HL-60 (cell line): ENCODE measurements at regions not wholly inside any gene's neighbourhood (a gene's known extent, or its start where the extent isn't known, plus 50 kb on each side); places are given as distances from the start of the nearest gene placed in this dataset.

ENCODE experiments used
- DNase-seq, 2 experiments: peaks; one replicate each; pipeline ENCODE4 v3.0.0-alpha.2; 2010 to 2020; ENCODE audit warnings: low read depth in 1 of 2, low spot score in 1 of 2
- H3K27ac ChIP-seq: fragments of 250-450 bp; sonication (Bioruptor Pico); replicated peaks from 2 replicates; pipeline ENCODE4 v1.5.1; 2020; ENCODE audit warnings: mild to moderate bottlenecking, moderate library complexity
- H3K27me3 ChIP-seq: fragments of 250-450 bp; sonication (Bioruptor Pico); 2 replicates; pipeline ENCODE4 v1.5.1; 2021; ENCODE audit warnings: mild to moderate bottlenecking, moderate library complexity; ENCODE audit not compliant: insufficient read depth, poor library complexity, severe bottlenecking
- H3K4me3 ChIP-seq: replicated peaks from 2 replicates; pipeline ENCODE4 v1.5.1; 2011; ENCODE audit warnings: mild to moderate bottlenecking, control low read depth, low read length; ENCODE audit not compliant: insufficient read depth
- CTCF ChIP-seq: IDR thresholded peaks from one replicate; pipeline ENCODE4 v1.5.1; 2011; ENCODE audit warnings: low read length, control low read depth, inconsistent platforms; ENCODE audit not compliant: insufficient read depth
- GABPA ChIP-seq: IDR thresholded peaks from 2 replicates; pipeline ENCODE4 v1.6.1; 2012; ENCODE audit warnings: low read depth
- POLR2AphosphoS5 ChIP-seq: IDR thresholded peaks from 2 replicates; pipeline ENCODE4 v1.6.1; 2012; ENCODE audit warnings: low read depth
- SPI1 ChIP-seq: IDR thresholded peaks from 2 replicates; pipeline ENCODE4 v1.6.1; 2012; ENCODE audit warnings: low read depth, mild to moderate bottlenecking, borderline replicate concordance
- TF ChIP-seq, protein P1 (sequence below): IDR thresholded peaks from 2 replicates; pipeline ENCODE4 v1.6.1; 2012; ENCODE audit warnings: low read depth; ENCODE audit not compliant: insufficient replicate concordance

DNA sequence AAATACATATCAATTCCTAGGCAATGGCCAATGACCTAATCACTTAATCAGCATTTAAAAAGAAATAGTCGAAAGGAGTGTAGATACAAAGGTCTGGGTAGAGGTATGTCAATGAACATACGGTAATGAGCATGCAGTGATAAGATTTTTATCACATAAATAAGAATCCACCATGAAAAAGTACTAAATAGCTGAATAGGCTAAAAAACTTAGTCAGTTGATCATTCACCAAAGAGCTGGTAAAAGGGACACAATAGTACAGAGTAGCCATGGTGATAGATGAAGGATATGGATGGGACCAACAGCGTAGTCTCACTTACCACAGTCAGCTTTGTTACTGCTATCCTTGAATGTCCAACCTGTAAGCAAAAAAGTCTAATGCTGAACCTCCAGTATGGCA lies 1018.6 kb upstream of the EYS start:
- Histone ChIP-seq H3K27ac (no peak overlapping the region), H3K4me3 (no peak overlapping the region), H3K27me3 (no peaks in the 10 kb centered on the region)
- DNase-seq, result no peak
- TF ChIP-seq, protein P1, sequence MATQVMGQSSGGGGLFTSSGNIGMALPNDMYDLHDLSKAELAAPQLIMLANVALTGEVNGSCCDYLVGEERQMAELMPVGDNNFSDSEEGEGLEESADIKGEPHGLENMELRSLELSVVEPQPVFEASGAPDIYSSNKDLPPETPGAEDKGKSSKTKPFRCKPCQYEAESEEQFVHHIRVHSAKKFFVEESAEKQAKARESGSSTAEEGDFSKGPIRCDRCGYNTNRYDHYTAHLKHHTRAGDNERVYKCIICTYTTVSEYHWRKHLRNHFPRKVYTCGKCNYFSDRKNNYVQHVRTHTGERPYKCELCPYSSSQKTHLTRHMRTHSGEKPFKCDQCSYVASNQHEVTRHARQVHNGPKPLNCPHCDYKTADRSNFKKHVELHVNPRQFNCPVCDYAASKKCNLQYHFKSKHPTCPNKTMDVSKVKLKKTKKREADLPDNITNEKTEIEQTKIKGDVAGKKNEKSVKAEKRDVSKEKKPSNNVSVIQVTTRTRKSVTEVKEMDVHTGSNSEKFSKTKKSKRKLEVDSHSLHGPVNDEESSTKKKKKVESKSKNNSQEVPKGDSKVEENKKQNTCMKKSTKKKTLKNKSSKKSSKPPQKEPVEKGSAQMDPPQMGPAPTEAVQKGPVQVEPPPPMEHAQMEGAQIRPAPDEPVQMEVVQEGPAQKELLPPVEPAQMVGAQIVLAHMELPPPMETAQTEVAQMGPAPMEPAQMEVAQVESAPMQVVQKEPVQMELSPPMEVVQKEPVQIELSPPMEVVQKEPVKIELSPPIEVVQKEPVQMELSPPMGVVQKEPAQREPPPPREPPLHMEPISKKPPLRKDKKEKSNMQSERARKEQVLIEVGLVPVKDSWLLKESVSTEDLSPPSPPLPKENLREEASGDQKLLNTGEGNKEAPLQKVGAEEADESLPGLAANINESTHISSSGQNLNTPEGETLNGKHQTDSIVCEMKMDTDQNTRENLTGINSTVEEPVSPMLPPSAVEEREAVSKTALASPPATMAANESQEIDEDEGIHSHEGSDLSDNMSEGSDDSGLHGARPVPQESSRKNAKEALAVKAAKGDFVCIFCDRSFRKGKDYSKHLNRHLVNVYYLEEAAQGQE, result no peak
- TF ChIP-seq POLR2AphosphoS5, result no peak
- TF ChIP-seq SPI1, result no peak
- TF ChIP-seq GABPA, result no peak
- TF ChIP-seq CTCF, result no peak

- H3K27me3 ChIP-seq, result no peaks in the 10 kb centered on the region
- no peak for DNase-seq
- no peak overlapping the region for H3K27ac ChIP-seq
- H3K4me3 ChIP-seq, result no peak overlapping the region
- no peak for TF ChIP-seq SPI1
These were observed 1010.8 kb upstream of the EYS start for GRCh38 chr6:66717801-66718200.

GRCh38 chr6:66699385-66699784 lies 992.4 kb upstream of the EYS start:
- Histone ChIP-seq H3K4me3 (no peak overlapping the region), H3K27me3 (no peaks in the 10 kb centered on the region), H3K27ac (no peak overlapping the region)
- DNase-seq, result no peak
- no peak for TF ChIP-seq CTCF

DNA sequence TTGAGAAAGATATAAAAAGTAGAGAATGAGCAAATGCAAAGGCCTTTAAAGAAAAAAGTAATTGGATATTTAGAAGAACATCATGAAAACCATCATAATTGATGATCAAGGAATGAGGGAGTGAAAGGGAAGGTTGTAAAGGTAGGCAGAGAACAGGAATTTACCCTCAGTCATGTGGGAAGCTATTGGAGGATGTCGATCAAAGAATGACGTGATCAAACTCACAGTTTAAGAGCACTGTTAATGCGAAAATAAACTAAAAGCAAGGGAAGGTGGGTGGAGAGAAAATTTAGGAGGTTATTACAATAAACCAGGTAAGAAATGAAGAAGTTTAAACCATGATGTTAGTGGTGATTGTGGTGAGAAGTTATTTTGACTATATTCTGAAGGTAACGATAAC lies 982.6 kb upstream of the EYS start:
- no peak overlapping the region for H3K27ac ChIP-seq
- no peak overlapping the region for H3K4me3 ChIP-seq
- H3K27me3 ChIP-seq, result no peaks in the 10 kb centered on the region
- TF ChIP-seq, protein P1, result no peak
- TF ChIP-seq GABPA (no peak), POLR2AphosphoS5 (no peak), SPI1 (no peak), CTCF (no peak)
- DNase-seq, result no peak
